22Rv1 (cell line): ENCODE measurements at regions not wholly inside any gene's neighbourhood (a gene's known extent, or its start where the extent isn't known, plus 50 kb on each side); places are given as distances from the start of the nearest gene placed in this dataset.
"Not testable (repeated sequence)": the region's sequence is repeated elsewhere in the genome, so short reads cannot be mapped to it uniquely, and the experiment has no call there.

Experiments used
- H3K27ac ChIP-seq: fragments of 450-650 bp; 2 replicates; pipeline ENCODE4 v1.5.1; 2017
- ZFX ChIP-seq: fragments of 450-650 bp; IDR thresholded peaks from 2 replicates; pipeline ENCODE4 v1.6.1; 2017; ENCODE audit warnings: antibody characterized with exemption, borderline replicate concordance
- TF ChIP-seq, protein P1 (sequence below): fragments of 450-650 bp; IDR thresholded peaks from 2 replicates; pipeline ENCODE4 v1.5.1; 2017; ENCODE audit warnings: mild to moderate bottlenecking

- TF ChIP-seq ZFX: no peak
- TF ChIP-seq, protein P1, sequence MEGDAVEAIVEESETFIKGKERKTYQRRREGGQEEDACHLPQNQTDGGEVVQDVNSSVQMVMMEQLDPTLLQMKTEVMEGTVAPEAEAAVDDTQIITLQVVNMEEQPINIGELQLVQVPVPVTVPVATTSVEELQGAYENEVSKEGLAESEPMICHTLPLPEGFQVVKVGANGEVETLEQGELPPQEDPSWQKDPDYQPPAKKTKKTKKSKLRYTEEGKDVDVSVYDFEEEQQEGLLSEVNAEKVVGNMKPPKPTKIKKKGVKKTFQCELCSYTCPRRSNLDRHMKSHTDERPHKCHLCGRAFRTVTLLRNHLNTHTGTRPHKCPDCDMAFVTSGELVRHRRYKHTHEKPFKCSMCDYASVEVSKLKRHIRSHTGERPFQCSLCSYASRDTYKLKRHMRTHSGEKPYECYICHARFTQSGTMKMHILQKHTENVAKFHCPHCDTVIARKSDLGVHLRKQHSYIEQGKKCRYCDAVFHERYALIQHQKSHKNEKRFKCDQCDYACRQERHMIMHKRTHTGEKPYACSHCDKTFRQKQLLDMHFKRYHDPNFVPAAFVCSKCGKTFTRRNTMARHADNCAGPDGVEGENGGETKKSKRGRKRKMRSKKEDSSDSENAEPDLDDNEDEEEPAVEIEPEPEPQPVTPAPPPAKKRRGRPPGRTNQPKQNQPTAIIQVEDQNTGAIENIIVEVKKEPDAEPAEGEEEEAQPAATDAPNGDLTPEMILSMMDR: no peak
Observed at GRCh38 chr13:80161896-80162295, 179.0 kb downstream of the SPRY2 start.

GRCh38 chr13:80161219-80161618 lies 179.7 kb downstream of the SPRY2 start:
- TF ChIP-seq ZFX: no peak
- TF ChIP-seq, protein P1: no peak
- H3K27ac ChIP-seq: no peak overlapping the region

More at GRCh38 chr13:80161896-80162295, 179.0 kb downstream of the SPRY2 start:
- no peak overlapping the region for H3K27ac ChIP-seq

DNA sequence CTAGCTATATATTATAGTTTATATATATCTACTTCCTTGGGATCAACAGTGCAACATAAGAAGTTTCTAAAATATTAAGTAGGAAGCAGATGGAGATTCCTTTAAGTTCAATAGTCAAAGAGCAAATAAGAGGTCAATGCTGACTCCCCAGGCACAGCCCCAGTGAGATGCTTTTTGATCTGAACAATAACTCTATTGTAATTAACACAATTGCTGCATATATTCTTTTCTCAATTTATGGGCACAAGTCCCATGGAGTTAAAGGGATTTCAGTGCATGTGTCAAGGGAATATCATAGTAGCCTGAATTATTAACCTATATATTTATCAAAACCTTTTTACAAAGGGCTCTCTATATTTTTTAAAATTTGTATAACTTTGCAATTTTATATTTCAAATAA lies 180.8 kb downstream of the SPRY2 start:
- TF ChIP-seq, protein P1: no peak
- no peak for TF ChIP-seq ZFX
- no peak overlapping the region for H3K27ac ChIP-seq

DNA sequence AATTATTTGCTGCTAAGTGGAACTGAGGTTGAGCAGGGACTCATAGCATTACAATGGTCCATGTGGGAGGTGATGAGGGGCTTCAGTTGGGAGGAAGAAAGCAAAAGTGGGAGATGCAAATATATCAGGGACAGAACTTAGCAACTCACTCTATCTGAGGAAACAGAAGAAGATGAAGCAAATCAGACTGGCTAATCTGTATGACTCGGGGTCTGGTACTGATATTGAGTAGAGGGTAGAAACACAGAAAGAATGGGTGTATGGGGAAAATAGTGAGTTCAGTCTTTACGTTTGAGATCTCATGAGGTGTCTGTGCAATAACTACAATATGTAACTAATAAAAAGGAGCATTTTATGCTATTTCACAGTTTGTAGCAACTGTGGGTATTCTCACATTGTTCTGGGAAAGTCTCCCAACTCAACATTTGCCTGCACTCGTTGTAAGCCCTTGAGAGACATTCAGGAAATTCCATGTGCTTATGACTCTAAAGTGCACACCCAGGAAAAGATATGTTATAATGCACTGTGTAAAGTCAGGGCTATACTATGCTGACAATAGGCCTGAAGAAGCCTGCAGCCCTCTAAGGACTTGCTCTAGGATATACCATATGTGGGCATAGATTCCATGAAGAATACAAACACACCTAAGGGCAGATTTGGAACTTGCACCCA lies 183.5 kb downstream of the SPRY2 start:
- TF ChIP-seq ZFX: no peak
- TF ChIP-seq, protein P1: no peak
- H3K27ac ChIP-seq: no peak overlapping the region

DNA sequence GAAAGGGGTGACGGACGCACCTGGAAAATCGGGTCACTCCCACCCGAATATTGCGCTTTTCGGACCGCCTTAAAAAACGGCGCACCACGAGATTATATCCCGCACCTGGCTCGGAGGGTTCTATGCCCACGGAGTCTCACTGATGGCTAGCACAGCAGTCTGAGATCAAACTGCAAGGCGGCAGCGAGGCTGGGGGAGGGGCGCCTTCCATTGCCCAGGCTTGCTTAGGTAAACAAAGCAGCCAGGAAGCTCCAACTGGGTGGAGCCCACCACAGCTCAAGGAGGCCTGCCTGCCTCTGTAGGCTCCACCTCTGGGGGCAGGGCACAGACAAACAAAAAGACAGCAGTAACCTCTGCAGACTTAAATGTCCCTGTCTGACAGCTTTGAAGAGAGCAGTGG lies 188.8 kb downstream of the SPRY2 start:
- H3K27ac ChIP-seq: not testable (repeated sequence)

GRCh38 chr13:80151016-80151415 lies 189.9 kb downstream of the SPRY2 start:
- TF ChIP-seq, protein P1: no peak
- TF ChIP-seq ZFX: no peak
- H3K27ac ChIP-seq: no peak overlapping the region

DNA sequence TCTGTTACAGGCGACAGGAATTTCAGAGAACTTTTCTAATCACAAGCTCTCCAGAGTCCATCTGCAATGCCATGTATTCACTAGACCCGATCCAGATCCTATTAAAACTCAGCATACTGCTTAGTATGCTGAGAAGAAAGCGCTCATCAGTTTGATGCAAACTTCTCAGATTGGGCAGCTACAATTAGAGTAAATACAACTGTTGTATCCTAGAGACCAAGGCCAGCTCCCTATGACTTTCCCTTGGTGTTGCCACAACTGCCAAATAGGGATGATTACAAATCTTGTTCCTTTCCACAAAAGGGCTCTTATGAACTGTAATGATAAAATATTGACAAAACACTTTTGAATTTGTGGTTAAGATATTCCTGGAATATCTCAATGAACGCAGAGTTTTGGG lies 191.2 kb downstream of the SPRY2 start:
- H3K27ac ChIP-seq: no peak overlapping the region
- no peak for TF ChIP-seq ZFX
- TF ChIP-seq, protein P1: no peak

GRCh38 chr13:80145171-80145690 lies 195.7 kb downstream of the SPRY2 start:
- TF ChIP-seq ZFX: no peak
- TF ChIP-seq, protein P1: no peak
- H3K27ac ChIP-seq: no peak overlapping the region
